ENCODE measurements at regions not wholly inside any gene's neighbourhood (a gene's known extent, or its start where the extent isn't known, plus 50 kb on each side); places are given as distances from the start of the nearest gene placed in this dataset.
"Not testable (repeated sequence)": the region's sequence is repeated elsewhere in the genome, so short reads cannot be mapped to it uniquely, and the experiment has no call there.

GRCh38 chr10:28354511-28354910 lies 51.6 kb upstream of the MPP7 start:
- DNase-seq (ENCODE audit: low spot score) = no peak

GRCh38 chr10:28355376-28355775 lies 52.5 kb upstream of the MPP7 start:
- no peak for DNase-seq (ENCODE audit: low spot score)

- no peak for DNase-seq (ENCODE audit: low spot score)
These were observed 56.5 kb upstream of the MPP7 start for GRCh38 chr10:28359334-28359733.

DNA sequence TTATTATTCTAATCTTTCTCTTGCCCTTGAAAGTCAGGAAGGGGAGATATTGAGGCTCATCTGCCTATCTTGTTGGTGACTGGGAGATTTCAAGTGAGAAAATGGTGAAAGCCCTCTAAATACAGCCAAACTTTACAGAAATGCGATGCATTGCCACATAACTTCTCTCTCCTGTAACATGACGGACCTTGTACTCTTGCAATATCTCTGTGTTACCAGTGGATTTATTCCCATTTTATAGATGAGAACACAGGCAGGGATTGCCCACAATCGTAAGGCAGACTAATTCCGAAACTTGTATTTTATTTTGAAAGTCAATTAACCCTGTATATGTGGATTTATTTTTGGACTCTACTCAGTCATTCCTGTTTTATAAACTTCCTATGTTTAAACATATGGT lies 57.3 kb upstream of the MPP7 start:
- DNase-seq (ENCODE audit: low spot score) = no peak

- DNase-seq (ENCODE audit: low spot score) = no peak
These were observed 60.5 kb upstream of the MPP7 start for GRCh38 chr10:28363376-28363775.

GRCh38 chr10:28365840-28366239 lies 63.0 kb upstream of the MPP7 start:
- DNase-seq (ENCODE audit: low spot score) = no peak

- no peak for DNase-seq (ENCODE audit: low spot score)
These were observed 64.1 kb upstream of the MPP7 start for GRCh38 chr10:28366994-28367393.

- DNase-seq (ENCODE audit: low spot score) = no peak
These were observed 64.5 kb upstream of the MPP7 start for GRCh38 chr10:28367413-28367812.

DNA sequence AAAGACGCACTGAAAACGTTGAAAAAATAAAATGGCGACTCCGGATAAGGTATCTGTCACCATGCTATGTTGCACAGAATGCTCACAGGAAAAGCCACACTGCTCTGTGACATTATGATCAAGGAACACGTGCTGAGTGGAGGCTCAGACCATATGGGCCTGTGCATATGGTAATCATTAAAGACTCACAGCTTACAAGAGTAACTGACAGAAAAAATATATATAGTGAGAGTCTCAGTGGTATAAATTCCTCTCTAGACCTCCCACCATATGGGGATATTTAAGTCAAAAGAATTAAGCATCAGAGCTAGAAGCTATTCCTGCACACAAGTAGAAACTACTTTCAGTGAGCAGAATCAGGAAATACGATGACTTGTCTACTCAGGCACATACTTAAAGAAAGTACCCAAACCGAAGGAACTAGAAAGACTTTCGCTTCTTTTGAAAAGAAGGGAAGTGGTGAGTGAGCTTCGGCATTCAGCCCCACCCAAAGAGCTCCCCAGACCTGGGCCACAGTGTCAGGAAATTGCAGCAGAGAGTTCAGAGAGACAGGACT lies 65.1 kb upstream of the MPP7 start:
- peak; percentile 82 for DNase-seq (ENCODE audit: low spot score)

- DNase-seq (ENCODE audit: low spot score) = no peak
These were observed 67.4 kb upstream of the MPP7 start for GRCh38 chr10:28370107-28370835.

DNA sequence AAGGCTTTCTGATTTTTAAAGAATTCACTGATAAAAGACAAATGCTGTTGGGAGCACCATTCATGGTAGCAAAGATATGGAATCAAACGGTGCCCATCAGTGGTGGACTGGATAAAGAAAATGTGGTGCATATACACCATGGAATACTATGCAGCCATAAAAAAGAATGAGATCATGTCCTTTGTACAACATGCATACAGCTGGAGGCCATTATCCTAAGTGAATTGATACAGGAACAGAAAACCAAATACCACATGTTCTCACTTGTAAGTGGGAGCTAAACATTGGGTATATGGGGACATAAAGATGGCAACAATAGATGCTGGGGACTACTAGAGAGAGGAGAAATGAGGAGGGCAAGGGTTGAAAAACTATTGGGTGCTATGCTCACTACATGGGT lies 68.8 kb upstream of the MPP7 start:
- DNase-seq (ENCODE audit: low spot score) = not testable (repeated sequence)

DNA sequence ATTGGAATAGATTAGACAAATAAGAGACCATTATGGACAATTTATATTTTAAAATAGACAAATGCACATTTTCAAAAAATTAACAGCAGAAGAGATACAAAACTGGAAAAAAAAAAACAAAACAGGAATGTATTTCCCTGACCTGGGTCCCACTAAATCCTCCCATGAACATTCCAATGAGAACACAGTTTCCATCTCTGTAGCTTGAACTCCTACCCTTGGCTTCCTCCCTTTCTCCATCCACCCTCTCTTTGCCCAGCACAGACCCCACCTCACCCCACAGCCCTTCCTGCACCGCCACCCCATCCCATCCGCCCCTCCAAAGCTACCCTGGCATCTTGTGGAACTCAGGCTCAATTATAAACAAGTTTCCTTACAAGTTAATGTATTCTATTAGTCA lies 71.2 kb upstream of the MPP7 start:
- DNase-seq (ENCODE audit: low spot score) = no peak

GRCh38 chr10:28375399-28376354 lies 72.8 kb upstream of the MPP7 start:
- DNase-seq (ENCODE audit: low spot score) = no peak

DNA sequence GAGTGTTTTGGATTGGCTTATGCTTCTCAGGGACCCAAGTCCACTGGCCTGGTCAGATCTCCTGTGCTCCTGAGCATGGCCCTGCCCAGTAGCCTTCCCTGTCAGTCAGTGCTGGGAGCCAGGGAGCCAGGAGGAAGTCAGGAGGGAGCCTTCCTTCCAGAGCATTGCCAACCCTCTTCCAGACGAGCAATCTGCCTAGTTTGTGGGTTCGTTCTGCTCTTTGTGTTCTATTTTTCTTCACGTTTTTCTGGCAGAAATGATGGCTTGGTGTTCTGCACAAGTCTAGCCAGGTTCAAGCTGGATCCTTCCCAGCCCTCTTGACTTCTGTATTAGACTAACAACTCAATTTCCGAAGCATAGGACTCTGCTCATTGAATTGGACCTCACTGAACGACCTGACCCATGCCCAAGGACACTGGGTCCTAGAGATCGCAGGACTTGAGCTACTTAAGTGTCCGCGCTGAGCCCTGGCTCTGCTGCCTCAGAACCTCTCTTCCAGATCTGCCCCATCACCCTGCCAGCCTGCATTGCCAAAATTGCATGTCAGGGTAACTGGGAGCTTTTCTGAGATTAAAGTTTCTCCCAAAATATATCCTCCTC lies 76.2 kb upstream of the MPP7 start:
- no peak for DNase-seq (ENCODE audit: low spot score)

- DNase-seq (ENCODE audit: low spot score) = no peak
These were observed 78.6 kb upstream of the MPP7 start for GRCh38 chr10:28381466-28381865.

- DNase-seq (ENCODE audit: low spot score) = peak; percentile 82
These were observed 79.1 kb upstream of the MPP7 start for GRCh38 chr10:28381903-28382347.

DNA sequence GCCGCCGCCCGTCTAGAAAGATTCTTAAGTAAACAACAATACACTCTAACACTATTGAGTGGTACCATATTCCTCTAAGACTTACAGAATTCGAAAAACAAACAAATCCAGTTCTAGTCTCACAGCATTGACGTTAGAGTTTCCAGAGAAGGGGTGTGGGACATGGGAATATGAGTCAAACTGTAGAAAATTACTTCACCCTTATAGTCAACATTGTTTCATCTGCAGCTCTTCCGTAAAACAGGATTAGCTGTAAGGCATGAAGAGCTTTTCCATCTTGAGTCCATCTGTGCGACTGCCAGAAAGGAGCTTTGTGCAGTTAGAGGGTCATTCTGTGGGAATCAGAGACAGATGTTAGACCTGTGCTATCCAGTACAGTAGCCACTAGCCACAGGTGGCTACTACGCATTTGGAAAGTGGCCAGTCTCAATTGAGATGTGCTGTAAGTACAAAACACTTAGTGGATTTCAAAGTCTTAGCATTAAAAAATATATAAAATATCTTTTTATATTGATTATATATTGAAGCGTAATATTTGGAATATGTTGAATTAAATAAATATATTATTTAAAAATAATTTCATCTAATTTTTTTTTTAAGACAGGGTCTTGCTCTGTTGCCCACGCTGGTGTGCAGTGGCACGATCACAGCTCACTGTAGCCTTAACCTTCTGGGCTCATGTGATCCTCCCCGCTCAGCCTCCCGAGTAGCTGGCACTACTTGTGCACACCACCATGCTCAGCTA lies 79.8 kb upstream of the MPP7 start:
- no peak for DNase-seq (ENCODE audit: low spot score)

GRCh38 chr10:28384557-28384956 lies 81.7 kb upstream of the MPP7 start:
- no peak for DNase-seq (ENCODE audit: low spot score)

- no peak for DNase-seq (ENCODE audit: low spot score)
These were observed 83.1 kb upstream of the MPP7 start for GRCh38 chr10:28385748-28386502.

GRCh38 chr10:28386503-28386868 lies 83.6 kb upstream of the MPP7 start:
- DNase-seq (ENCODE audit: low spot score) = no peak

DNA sequence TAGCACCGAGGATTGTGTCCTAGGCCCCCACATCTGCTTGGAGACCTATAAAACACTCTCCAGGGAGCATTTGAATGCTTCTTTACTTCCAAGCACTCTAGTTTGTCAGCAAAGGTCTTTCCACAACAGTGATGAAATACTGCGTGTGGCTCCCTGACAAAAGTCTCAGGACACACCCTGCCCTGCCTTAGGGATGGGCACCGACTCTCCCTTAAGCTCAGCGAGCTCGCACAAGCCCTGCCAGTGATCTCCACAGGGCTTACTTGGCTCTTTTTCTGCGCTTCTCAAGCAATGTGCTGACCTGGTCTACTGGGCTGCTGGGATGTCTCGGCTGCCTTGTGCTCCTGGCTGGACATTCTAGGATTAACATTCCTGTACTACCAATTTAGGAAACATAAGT lies 84.3 kb upstream of the MPP7 start:
- no peak for DNase-seq (ENCODE audit: low spot score)

All from CD4-positive, alpha-beta T cell treated with Interleukin-6 at 100 ng/mL for 8 hours (primary cell).